GM12878 (cell line): ENCODE measurements at regions not wholly inside any gene's neighbourhood (a gene's known extent, or its start where the extent isn't known, plus 50 kb on each side); places are given as distances from the start of the nearest gene placed in this dataset.
"Not testable (repeated sequence)": the region's sequence is repeated elsewhere in the genome, so short reads cannot be mapped to it uniquely, and the experiment has no call there.

Source experiments
- MEF2A ChIP-seq: IDR thresholded peaks from 2 replicates; pipeline ENCODE4 v1.6.1; 2011; ENCODE audit warnings: low read depth, mild to moderate bottlenecking, low read length, moderate library complexity; ENCODE audit not compliant: insufficient read depth
- NFIC ChIP-seq: IDR thresholded peaks from 2 replicates; pipeline ENCODE4 v1.6.1; 2012; ENCODE audit warnings: low read depth, mild to moderate bottlenecking, inconsistent platforms, low read length, moderate library complexity
- POLR2AphosphoS5 ChIP-seq: IDR thresholded peaks from 2 replicates; pipeline ENCODE4 v1.6.1; 2011; ENCODE audit warnings: mild to moderate bottlenecking, low read length, inconsistent platforms
- SPI1 ChIP-seq: IDR thresholded peaks from 2 replicates; pipeline ENCODE4 v1.6.1; 2011; ENCODE audit warnings: low read depth, mild to moderate bottlenecking, low read length, moderate library complexity, borderline replicate concordance; ENCODE audit not compliant: insufficient read depth
- TAF1 ChIP-seq: IDR thresholded peaks from 2 replicates; pipeline ENCODE4 v1.6.1; 2011; ENCODE audit warnings: mild to moderate bottlenecking, low read depth, low read length, borderline replicate concordance
- WRNIP1 ChIP-seq: IDR thresholded peaks from 2 replicates; pipeline ENCODE4 v1.6.1; 2011; ENCODE audit warnings: low read depth, low read length, improper control_type of control experiment, borderline replicate concordance
- TF ChIP-seq, protein P1 (sequence below): IDR thresholded peaks from 2 replicates; pipeline ENCODE4 v1.6.1; 2012; ENCODE audit warnings: low read depth, low read length, improper control_type of control experiment
- TF ChIP-seq, protein P2 (sequence below), 3 experiments: IDR thresholded peaks in 2 of 3; conservative IDR thresholded peaks in 1 of 3; 2 replicates each; pipeline ENCODE4 v1.5.1; 2011; ENCODE audit warnings: low read depth in 3 of 3, low read length in 3 of 3, mild to moderate bottlenecking in 3 of 3, control low read depth in 2 of 3, moderate library complexity in 2 of 3, inconsistent platforms in 1 of 3, mixed read lengths in 1 of 3; ENCODE audit not compliant: control insufficient read depth in 2 of 3, insufficient read depth in 1 of 3; ENCODE audit errors: extremely low read depth in 1 of 3

- not testable (repeated sequence) for TF ChIP-seq MEF2A, WRNIP1, TAF1, SPI1, NFIC, POLR2AphosphoS5
- TF ChIP-seq, protein P1, sequence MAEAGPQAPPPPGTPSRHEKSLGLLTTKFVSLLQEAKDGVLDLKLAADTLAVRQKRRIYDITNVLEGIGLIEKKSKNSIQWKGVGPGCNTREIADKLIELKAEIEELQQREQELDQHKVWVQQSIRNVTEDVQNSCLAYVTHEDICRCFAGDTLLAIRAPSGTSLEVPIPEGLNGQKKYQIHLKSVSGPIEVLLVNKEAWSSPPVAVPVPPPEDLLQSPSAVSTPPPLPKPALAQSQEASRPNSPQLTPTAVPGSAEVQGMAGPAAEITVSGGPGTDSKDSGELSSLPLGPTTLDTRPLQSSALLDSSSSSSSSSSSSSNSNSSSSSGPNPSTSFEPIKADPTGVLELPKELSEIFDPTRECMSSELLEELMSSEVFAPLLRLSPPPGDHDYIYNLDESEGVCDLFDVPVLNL, result not testable (repeated sequence)
- TF ChIP-seq, protein P2, sequence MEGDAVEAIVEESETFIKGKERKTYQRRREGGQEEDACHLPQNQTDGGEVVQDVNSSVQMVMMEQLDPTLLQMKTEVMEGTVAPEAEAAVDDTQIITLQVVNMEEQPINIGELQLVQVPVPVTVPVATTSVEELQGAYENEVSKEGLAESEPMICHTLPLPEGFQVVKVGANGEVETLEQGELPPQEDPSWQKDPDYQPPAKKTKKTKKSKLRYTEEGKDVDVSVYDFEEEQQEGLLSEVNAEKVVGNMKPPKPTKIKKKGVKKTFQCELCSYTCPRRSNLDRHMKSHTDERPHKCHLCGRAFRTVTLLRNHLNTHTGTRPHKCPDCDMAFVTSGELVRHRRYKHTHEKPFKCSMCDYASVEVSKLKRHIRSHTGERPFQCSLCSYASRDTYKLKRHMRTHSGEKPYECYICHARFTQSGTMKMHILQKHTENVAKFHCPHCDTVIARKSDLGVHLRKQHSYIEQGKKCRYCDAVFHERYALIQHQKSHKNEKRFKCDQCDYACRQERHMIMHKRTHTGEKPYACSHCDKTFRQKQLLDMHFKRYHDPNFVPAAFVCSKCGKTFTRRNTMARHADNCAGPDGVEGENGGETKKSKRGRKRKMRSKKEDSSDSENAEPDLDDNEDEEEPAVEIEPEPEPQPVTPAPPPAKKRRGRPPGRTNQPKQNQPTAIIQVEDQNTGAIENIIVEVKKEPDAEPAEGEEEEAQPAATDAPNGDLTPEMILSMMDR (IDR thresholded peaks at IDR 0.05 in 2 of 3, conservative IDR thresholded peaks at IDR 0.05 in 1 of 3; ENCODE audit: control insufficient read depth in 2 of 3, extremely low read depth in 1 of 3, insufficient read depth in 1 of 3, low read depth in 3 of 3, low read length in 3 of 3), result not testable (repeated sequence)
Measured at GRCh38 chr5:101283938-101284337, 380.9 kb upstream of the ST8SIA4 start.
